GM21423 (cell line): ENCODE measurements at regions not wholly inside any gene's neighbourhood (a gene's known extent, or its start where the extent isn't known, plus 50 kb on each side); places are given as distances from the start of the nearest gene placed in this dataset.

Experiments
- ATAC-seq: cut with Tn5 transposase; IDR thresholded peaks from one replicate; pipeline ENCODE4 v1.9.1; 2021; ENCODE audit warnings: mild to moderate bottlenecking, moderate library complexity; ENCODE audit not compliant: unreplicated experiment

DNA sequence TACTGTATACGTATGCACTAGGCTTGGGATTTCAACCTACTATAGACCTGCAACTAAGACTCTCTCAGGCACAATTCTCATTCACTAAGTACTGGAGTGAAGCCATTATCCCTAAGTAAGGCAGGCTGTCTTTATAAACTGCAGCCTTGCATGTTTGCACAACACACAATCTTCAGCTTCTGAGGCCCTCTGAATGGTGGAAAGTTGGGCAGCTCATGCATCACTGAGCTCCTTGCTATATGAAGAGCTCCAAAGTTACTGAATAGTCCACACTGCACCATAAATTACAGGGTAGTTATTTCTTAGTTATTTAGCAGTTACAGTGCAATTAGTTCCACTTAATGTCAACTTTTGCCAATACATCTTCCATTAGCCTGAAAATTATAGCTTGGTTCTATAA is 384.6 kb downstream of the BRINP1 start:
- no peak for ATAC-seq

DNA sequence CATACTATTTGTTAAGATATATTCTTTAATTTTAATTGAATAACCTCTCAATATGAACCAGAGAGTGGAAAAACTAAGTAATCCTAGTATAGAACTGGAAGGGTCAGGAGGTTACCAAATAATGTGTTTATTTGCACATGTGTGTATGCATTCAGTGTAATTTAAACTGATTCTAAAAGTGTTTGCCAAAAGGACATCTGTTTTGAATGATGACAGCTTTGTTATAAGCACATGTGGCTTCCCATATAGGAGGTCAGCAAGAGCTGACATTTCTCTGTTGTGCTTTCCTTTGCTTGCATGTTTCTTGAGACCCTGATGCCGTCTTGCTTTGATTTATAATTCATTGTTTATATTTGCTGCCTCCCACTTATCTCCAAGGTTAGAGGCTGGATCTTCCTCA is 383.4 kb downstream of the BRINP1 start:
- ATAC-seq = no peak

DNA sequence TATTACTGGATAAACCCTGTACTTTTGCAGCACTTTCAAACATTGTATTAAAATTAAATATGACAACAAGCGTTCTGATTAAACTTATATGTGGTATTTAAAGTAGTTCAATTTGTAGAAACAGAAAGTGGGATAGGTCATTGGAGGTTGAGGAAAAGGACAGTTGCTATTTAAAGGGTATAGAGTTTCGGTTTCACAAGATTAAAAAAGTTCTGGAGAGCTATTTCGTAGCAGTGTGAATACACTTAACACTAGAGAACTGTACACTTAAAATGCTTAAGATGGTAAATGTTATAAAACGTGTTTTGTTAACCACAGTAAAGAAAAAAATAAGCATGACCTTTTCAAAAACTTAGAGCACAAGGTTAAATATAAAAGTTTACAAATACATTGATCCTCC is 382.1 kb downstream of the BRINP1 start:
- ATAC-seq = no peak

DNA sequence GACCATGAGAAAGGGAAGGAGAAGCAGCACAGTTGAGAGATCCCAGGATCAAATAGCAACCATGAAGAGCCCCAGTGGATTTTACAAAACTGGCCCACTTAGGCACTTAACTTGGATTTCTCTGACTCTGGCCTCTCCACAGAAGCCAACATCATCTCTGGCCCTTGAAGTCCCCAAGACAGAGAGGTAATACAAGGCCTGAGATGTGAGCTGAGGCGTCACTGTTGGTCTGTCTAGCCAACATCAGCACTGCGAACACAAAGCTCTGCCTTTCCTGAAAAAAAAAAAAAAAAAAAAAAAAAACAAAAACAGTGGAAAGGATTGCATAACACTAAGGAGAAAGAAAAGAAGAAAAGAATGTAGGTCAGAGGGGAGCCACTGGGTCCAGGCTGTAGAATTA is 378.3 kb downstream of the BRINP1 start:
- ATAC-seq = no peak

DNA sequence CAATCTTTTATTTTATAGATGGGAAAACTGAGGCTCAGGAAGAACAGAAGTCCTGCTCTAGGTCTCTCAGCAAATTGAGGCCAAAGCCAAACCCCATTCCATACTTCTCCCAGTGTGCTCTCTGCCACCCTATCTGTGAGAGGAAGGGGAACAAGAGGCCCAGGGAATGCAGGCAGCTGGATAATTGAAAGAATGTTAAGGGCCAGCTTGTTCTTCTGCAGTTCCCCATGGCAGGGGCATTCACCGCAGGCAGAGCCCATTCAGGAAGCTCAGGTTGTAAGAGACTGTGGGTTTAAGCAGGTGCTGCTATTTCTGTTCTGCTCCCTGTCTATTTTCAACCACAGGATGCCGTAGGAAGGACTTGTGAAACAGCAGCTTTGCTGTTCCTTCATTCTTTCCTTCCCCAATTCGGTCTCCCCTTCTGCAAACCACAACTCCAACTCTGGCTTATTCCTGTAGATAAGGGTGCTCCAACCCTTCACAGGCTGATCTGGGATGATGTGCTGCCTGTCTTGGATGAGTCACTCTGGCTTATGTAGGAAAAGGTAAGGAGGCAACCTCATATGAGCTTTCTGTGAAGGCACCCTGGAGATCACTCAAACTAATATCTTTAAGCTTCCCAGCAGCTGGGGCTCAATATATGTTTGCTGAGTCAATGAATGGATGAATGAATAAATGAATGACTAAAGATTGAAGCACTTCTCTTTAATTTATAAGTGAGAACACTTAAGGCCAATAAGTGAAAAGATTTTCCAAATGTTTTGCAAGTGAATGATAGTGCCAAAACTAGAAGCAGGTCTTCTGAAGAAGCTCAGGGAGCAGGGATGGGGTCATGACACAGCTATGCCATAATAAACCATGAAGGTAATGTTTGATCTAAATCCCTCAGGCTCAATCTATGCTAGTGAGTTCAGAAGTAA is 377.6 kb downstream of the BRINP1 start:
- ATAC-seq = no peak

DNA sequence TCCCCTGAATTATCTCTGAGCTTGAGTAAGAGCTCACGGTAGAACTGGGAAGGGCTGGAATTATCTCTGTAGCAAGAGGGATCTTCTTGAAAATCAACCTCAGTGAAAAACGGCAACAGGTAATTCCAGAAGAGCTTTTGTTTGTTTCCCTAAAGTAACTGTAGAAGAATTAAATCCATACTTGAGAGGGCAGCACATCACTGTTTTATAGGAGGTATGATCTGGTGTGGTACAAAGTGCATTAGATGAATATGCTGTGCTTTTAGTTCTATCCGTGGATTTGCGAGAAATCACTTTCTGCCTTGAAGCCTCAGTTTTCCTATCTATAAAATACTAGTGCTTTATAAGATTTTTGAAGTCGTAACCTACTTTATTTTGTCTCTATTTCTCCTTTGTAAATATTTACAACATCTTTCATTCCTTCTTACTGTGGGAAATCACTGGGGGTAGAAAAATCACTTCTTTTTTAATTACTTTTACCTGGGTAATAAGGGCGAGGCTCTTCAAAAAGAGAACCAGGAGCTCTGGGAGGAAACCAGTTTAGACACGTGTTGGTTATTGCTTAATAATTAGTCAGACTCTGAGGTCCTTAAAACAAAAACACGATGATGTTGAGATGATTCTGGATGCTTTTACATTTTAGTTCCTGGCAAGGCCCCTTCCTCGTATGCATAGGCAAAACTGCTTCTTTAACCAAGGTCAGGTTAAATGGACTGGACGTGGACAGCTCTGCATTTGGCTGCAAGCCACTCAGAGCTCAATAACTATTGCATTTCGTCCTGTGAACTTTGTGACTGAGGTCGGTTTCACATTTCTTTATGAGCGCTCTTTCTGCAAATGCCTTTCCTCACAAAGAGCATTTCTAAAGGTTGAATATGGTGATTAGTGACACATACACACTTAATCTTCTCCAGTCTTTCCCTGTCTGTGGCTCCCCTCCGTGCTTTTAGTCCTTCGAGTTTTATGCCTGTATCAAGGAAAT is 376.1 kb downstream of the BRINP1 start:
- no peak for ATAC-seq

DNA sequence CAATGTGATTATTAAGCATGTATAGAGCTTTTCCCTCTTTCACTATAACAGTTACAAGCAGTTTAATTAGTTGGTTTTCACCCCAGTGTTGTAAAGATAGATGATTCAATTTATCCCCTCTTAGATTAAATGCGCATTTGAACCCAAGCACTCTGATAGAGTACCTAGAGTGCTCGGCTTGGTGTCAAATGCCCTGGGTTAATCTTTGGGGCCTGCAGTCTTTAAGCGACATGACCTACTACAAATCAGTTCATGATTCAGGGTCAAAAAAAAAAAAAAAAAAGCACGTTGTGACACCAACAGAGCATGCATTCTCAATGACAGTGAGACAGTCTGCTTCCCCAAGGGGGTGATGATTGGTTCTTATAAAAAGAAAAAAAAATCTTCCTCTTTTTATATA is 375.3 kb downstream of the BRINP1 start:
- no peak for ATAC-seq

DNA sequence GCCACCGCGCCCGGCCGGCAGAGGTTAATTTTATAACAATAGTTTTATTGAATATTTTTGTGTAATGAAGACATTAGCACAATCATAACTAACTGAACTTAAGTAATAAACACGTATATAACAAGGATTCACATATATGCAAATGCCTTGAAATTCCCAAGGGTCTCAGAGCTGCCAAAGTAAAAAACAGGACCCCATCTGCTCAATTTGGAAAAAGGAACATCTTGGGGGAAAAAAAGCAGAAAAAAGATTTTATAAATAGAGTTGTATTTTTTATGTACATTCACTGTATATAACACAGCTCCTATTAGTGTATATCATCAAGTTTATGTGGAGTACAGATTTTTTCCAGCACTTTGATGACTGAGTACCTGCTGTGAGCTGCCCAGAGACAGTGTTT is 366.7 kb downstream of the BRINP1 start:
- ATAC-seq = no peak

DNA sequence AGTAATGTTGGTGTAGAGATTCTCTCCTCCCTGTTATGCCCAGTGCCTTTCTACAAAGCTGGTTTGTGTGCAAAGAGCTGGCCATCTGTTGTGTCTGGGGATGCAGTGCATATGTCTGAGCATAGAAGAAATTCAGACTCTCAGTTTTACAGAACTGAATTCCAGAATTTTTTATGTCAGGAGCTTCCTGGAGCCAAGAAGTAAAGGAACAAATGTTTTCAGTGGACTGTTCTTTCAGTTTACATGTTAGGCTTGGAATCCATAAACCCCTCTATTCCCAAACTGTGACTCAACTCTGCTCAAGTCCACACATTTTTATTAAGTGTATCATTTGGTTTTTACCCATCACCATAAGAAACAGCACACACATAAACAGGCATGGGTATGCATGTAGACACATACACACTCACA is 366.0 kb downstream of the BRINP1 start:
- no peak for ATAC-seq

DNA sequence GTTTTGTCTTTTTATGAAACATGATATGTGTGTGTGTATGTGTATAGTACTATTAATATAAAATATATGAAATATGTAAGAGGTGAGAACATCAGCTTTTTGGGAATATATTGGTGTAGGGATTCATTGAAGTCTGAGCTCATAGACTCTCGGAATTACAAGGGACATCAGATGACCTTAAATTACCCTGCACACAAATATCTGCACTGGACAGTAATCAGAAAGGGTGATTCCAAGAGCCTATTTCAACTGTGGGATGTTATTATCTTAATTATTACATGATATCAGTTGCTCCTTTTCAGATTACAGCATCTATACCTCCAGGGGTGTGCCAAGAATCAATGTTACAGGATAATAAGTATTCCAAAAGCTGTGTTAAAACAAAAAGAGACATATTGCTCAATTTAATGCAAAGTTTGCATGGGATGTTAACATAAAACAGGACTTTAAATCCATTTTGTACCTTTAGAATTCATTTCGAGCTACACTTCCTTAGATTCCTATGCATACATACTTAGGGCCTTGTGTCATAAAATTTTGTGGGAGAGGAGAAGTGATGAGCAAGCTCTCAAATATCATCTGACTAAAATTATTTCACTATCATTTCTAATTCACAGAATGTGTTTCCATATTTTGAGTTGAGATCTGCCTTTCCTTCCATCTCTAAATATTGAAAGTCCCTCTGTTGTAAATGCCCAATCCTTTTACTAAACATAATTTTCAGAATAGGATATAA is 365.2 kb downstream of the BRINP1 start:
- no peak for ATAC-seq

DNA sequence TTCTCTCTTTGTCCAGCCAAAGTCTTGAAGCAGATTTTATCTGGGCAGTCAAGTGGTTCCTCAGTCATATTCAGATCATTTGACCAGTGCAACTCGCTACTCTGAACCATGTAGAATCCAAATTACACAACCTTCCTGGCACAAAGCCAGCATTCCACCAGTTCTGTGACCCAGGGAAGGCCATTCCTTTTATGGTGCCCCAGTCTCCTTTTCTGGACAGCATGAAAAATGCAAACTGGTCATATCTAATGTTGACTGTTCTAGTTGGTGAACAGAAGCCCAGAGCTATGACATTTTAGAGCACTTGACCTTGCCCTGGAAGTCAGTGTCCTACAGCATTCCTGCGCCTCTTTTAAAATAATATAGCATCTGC is 364.6 kb downstream of the BRINP1 start:
- ATAC-seq = no peak

DNA sequence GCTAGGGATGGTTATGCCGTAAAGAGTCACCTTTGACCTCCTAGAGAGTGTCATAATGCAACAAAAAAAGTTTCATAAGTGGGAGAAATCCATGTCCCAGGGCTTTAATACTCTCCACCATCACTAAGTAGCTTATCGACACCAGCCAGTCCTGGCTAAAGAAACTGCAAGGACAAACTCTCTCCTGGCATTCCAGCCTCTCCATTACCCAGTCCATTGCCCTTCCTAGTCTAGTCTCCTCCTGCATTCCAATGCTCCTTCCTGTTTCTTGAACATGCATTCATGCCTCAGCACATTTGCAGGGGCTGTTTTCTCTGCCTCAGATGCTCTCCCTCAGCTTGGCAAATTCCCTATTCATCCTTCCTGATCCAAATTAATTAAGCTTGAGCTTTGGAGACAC is 364.1 kb downstream of the BRINP1 start:
- ATAC-seq = no peak

DNA sequence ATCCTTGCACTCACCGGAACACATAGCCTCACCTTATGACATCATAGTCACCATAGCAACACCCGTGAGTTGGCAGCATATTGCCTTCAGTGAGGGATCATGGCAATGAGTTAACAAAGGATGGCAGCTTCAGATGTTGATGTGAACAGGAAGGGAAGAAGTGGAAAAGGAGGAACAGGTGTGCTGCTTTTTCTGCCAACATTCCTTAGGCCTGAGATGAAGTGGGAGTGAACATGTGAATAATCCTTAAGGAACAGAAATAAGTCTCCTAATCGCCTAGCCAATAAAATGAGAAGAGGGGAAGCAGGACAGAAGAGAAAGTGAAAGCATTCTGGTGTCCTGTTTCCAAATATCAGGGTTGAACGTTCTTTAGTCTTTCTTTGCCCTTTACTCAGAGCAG is 360.0 kb downstream of the BRINP1 start:
- ATAC-seq = no peak

DNA sequence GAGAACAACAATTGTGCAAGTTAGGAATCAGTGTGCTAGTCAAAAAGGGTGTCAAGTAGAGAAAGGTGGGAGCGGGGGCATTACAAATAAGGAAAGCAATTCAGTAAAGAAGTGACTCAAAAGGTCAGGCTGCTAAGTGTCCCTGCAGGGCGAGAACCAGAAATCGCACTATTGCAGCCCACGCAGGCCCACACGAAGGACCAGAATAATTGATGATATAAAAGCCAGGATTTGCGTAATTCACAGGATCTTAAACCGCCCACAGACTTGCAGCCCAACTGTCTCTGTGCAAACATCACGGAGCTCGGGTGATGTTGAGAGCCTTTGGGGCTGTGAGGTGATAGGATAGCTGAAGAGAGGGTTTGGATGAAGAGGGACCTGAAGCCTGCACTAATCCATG is 349.0 kb downstream of the BRINP1 start:
- ATAC-seq = no peak

DNA sequence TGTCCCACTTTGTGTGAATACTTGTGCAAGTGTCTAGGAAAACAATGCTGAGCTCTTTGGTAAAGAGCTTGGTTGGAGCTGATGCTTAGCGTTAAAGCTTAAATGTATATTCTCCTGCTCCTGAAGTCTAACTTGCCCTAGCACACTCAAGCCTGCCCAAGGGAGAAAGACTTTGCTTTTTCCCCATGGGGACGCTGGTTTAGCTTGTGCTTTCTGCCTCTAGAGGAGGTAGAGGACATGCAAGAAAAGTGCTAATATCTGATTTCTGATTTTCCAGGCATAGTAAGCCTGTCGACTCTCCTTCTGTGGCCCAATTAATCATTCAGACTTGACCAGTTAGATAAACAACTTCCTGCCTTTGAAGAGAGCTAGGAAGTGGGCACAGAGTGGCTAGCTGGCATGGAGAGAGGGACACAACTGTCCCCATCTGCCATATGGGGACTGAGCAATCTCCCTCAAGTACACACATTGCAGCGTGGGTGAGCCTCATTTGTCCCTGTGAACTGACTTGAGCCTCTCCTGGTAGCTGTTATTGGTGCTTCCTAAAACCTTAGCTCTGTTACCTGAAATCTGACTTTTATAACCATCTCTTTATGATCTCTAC is 348.4 kb downstream of the BRINP1 start:
- ATAC-seq = no peak

DNA sequence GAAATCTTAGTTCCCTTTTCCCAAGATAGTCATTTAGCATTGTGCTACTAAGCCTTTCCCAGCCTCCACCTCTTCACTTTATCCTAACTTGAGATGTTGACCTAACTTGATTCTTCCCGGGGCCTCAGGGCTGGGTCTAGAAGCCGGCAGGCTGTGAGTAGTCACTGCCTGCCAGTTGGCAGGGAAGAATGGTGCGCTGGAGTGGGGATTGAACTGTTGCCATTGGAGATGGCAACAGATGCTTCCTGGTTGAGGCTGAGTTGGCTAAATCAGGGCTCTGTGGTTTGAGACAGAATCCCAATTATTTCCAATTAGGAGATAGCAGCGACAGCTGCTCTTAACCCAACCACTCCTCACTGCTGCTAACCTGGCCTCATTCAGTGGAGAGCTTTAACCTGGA is 343.1 kb downstream of the BRINP1 start:
- ATAC-seq = no peak

DNA sequence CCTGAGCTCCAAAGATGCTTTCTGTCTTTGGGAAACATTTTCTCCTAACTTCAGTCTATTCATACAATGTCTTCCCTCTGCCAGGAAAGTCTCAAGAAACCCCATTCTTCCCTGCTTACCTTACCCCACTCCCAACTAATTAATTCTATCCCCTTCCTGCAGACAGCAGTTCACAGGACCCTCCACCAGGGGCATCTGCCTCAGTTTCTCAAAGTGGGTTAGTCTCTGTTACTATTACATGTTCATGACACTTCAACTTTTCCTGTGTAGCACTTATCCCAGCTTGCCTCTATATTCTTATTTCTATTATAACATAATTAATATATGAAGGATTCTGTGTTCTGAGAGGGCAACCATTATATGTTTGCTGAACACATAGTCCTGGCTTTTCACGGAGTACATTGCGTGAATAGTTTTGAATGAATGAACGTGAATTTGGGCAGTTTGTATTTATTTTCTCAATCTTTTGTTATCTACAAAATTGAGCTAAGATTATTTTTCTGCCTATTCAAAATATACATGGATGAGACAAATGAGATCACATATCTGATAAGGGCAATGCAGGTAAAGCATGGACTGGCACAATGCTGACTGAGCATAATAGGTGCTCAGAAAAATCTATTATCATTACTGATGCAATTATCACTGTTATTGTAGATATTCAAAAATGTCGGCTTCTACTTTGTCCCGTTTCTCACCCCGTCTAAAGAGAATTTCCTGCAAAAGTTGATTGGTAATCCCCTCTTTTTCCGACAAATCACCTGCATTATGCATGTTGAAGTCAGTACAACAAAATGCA is 341.1 kb downstream of the BRINP1 start:
- ATAC-seq = no peak

DNA sequence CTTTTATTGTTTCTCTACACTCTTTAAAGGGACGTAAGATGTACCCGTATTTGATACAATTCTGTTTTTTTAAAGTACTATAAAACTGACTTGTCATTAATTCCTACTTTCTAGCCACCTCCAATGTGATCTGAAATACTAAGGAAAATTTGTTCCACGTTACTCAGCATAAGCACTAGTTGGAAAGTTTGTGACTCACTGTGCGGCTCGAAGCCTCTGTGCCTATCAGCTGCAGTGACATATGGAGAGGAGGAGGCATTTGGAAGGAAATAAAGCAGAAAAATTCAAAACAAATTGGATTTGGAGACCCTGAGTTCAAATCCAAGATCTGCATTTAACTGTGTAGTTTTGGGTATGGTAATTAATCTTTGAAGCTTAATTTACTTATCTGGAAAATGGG is 339.3 kb downstream of the BRINP1 start:
- ATAC-seq = no peak

DNA sequence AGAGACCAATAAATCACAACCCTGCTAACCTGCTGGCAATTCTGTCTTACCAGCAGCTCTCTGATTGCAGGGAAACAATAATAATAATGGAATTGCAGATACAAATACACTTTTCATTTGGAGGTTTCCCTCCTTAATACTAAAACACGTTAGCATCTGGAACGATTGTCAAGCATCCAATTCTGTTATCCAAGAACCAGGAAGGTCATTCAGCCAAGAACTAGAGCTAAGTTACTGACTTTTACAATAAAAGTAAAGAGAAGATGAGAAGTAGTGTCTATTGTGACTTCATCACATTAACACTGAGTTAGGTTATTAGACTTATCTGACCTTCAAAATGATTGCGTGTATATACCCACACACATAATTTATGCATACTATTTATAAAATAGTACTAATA is 335.6 kb downstream of the BRINP1 start:
- no peak for ATAC-seq

DNA sequence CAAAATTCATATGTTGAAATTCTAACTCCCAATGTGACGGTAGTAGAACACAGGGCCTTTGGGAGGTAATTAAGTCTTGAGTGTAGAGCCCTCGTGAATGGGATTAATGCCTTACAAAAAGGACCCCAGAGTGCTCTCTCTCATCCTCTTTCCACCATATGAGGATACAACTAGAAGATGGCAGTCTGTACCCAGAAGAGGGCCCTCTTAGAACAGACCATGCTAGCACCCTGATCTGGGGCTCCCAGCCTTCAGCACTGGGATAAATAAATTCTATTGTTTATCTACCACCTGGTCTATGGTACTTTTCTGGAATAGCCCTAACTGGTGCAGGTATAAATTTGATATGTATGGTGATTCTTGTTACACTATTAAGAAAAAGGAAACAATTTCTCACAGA is 332.3 kb downstream of the BRINP1 start:
- ATAC-seq = no peak
